Calu3 (cell line): ENCODE measurements at regions not wholly inside any gene's neighbourhood (a gene's known extent, or its start where the extent isn't known, plus 50 kb on each side); places are given as distances from the start of the nearest gene placed in this dataset.

Experiments used
- BruUV-seq: library from RNA; stranded (reverse); fragments of 400-500 nt; replicated peaks from 2 replicates; lab custom pipeline; 2021; lab: Mats Ljungman, UMichigan
- CTCF ChIA-PET: fragments of 300-600 bp; sonication (Branson Sonifier 250); formaldehyde crosslinking; loops from one replicate; lab custom pipeline; 2022; ENCODE audit warnings: antibody characterized with exemption; lab: Charles Lee
- DNase-seq: peaks from one replicate; pipeline ENCODE4 v3.0.0; 2022
- H3K27ac Mint-ChIP-seq: one replicate; pipeline ENCODE4 v1.8.0; 2022; ENCODE audit warnings: mixed read lengths; ENCODE audit not compliant: unreplicated experiment
- H3K27me3 Mint-ChIP-seq: one replicate; pipeline ENCODE4 v1.8.0; 2022; ENCODE audit warnings: mixed read lengths; ENCODE audit not compliant: unreplicated experiment
- H3K36me3 Mint-ChIP-seq: one replicate; pipeline ENCODE4 v1.8.0; 2022; ENCODE audit warnings: mild to moderate bottlenecking, moderate library complexity, mixed read lengths; ENCODE audit not compliant: insufficient read depth, unreplicated experiment
- H3K4me1 Mint-ChIP-seq: one replicate; pipeline ENCODE4 v1.8.0; 2022; ENCODE audit warnings: mild to moderate bottlenecking, low read depth, mixed read lengths; ENCODE audit not compliant: unreplicated experiment
- H3K4me3 Mint-ChIP-seq: one replicate; pipeline ENCODE4 v1.8.0; 2022; ENCODE audit warnings: mild to moderate bottlenecking, low read depth, moderate library complexity, mixed read lengths; ENCODE audit not compliant: unreplicated experiment
- H3K9me3 Mint-ChIP-seq: one replicate; pipeline ENCODE4 v1.8.0; 2022; ENCODE audit warnings: low read depth, mixed read lengths; ENCODE audit not compliant: unreplicated experiment
- CTCF ChIP-seq: fragments of 200-600 bp; IDR thresholded peaks from one replicate; pipeline ENCODE4 v1.8.0; 2022; ENCODE audit warnings: antibody characterized with exemption; ENCODE audit not compliant: unreplicated experiment
- intact Hi-C: fragments of 100-400 bp; cut with micrococcal nuclease; formaldehyde crosslinking; loops from one replicate; pipeline ENCODE4 v1.10.0; 2022; ENCODE audit not compliant: unreplicated experiment

- no peak for TF ChIP-seq CTCF
- BruUV-seq: no TSS peak
- CTCF ChIA-PET: interaction anchor here (0.9 to 1.4 kb wide), 2 partner anchors 36 to 70 kb away, joined by 3 read pairs; no protein-coding TSS in a partner anchor
Measured at GRCh38 chr5:68359699-68360098, 144.1 kb downstream of the PIK3R1 start.

GRCh38 chr5:68362331-68362730 lies 146.8 kb downstream of the PIK3R1 start:
- Mint-ChIP-seq H3K4me3 (no peak overlapping the region), H3K36me3 (no peaks in the 10 kb centered on the region), H3K27me3 (no peaks in the 10 kb centered on the region), H3K9me3 (no peaks in the 10 kb centered on the region), H3K27ac (no peak overlapping the region), H3K4me1 (peaks cover 26% of the 10 kb centered on the region)
- intact Hi-C loops: no loop called here
- CTCF ChIA-PET: no interaction called here
- BruUV-seq: no TSS peak
- no peak for DNase-seq
- TF ChIP-seq CTCF: no peak

More at GRCh38 chr5:68359699-68360098, 144.1 kb downstream of the PIK3R1 start:
- Mint-ChIP-seq H3K36me3 (no peaks in the 10 kb centered on the region), H3K27me3 (no peaks in the 10 kb centered on the region), H3K9me3 (no peaks in the 10 kb centered on the region), H3K27ac (no peak overlapping the region), H3K4me3 (no peak overlapping the region), H3K4me1 (peaks cover 27% of the 10 kb centered on the region)
- DNase-seq: no peak
- intact Hi-C loops: no loop called here

- Mint-ChIP-seq H3K27me3 (no peaks in the 10 kb centered on the region), H3K9me3 (no peaks in the 10 kb centered on the region), H3K27ac (no peak overlapping the region), H3K36me3 (no peaks in the 10 kb centered on the region), H3K4me1 (peaks cover 13% of the 10 kb centered on the region), H3K4me3 (no peak overlapping the region)
- CTCF ChIA-PET: interaction anchor here (0.9 kb wide), 1 partner anchor 687 kb away, joined by 3 read pairs; no protein-coding TSS in a partner anchor
- BruUV-seq: no TSS peak
- TF ChIP-seq CTCF: no peak
- DNase-seq: no peak
- intact Hi-C loops: no loop called here
Measured at GRCh38 chr5:68365889-68366288, 150.3 kb downstream of the PIK3R1 start.

DNA sequence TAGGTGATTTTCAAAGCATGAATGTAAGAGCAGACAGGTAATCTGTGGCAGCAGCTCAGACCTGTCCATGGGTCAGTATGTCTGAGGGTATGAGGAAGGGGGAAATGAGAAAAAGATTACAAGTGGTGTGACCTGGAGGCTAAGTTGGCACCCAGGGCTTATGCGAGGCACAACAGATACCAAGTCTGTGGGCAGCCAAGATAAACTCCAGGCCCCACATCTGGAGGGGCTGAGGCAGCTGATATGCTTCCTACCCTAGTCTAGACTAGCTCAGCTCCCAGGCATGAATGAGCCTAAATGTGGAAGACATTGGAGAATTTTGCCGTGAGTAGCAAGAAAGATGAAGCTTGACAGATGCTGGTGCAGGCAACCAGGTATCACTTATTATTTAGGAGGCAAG lies 151.7 kb downstream of the PIK3R1 start:
- intact Hi-C loops: no loop called here
- no peak overlapping the region for H3K27ac Mint-ChIP-seq
- BruUV-seq: no TSS peak

More for the DNA sequence above, 151.7 kb downstream of the PIK3R1 start:
- Mint-ChIP-seq H3K4me3 (no peak overlapping the region), H3K9me3 (no peaks in the 10 kb centered on the region), H3K36me3 (no peaks in the 10 kb centered on the region), H3K4me1 (peaks cover 12% of the 10 kb centered on the region), H3K27me3 (no peaks in the 10 kb centered on the region)
- CTCF ChIA-PET: interaction anchor here (0.5 kb wide), 1 partner anchor 785 kb away, joined by 4 read pairs; no protein-coding TSS in a partner anchor
- DNase-seq: no peak
- TF ChIP-seq CTCF: no peak
